Neural cell (in vitro differentiated cells): ENCODE measurements at regions not wholly inside any gene's neighbourhood (a gene's known extent, or its start where the extent isn't known, plus 50 kb on each side); places are given as distances from the start of the nearest gene placed in this dataset.

Experiments used
- H2AFZ ChIP-seq: fragments of 200-600, 300-800 bp; sonication (generic), shearing (Covaris generic); 2 replicates; pipeline ENCODE4 v1.6.0; 2014; ENCODE audit warnings: low read depth, mild to moderate bottlenecking, antibody characterized with exemption, low read length, moderate library complexity
- H3F3A ChIP-seq: fragments of 200-600 bp; shearing (Covaris generic); 2 replicates; pipeline ENCODE4 v1.6.1; 2016; ENCODE audit warnings: mild to moderate bottlenecking, moderate library complexity, mixed read lengths, antibody characterized with exemption, low read length; ENCODE audit not compliant: insufficient read depth, poor library complexity, severe bottlenecking
- H3K27ac ChIP-seq: fragments of 200-600, 300-800 bp; sonication (generic), shearing (Covaris generic); 2 replicates; pipeline ENCODE4 v1.5.1; 2014; ENCODE audit warnings: mild to moderate bottlenecking, low read length, moderate library complexity
- H3K27me3 ChIP-seq: fragments of 300-800, 200-600 bp; sonication (generic), shearing (Covaris generic); 2 replicates; pipeline ENCODE4 v1.6.0; 2014; ENCODE audit warnings: mild to moderate bottlenecking, low read depth, low read length, moderate library complexity; ENCODE audit not compliant: insufficient read depth
- H3K36me3 ChIP-seq: fragments of 300-800, 200-600 bp; sonication (generic), shearing (Covaris generic); 2 replicates; pipeline ENCODE4 v1.5.1; 2014; ENCODE audit warnings: mild to moderate bottlenecking, antibody characterized with exemption, low read length, moderate library complexity; ENCODE audit not compliant: insufficient read depth
- H3K4me2 ChIP-seq: fragments of 300-800, 200-600 bp; sonication (generic), shearing (Covaris generic); 2 replicates; pipeline ENCODE4 v1.6.0; 2014; ENCODE audit warnings: mild to moderate bottlenecking, low read length
- H3K4me3 ChIP-seq: fragments of 300-800, 200-600 bp; sonication (generic), shearing (Covaris generic); 2 replicates; pipeline ENCODE4 v1.5.1; 2014; ENCODE audit warnings: mild to moderate bottlenecking, low read length, moderate library complexity
- H3K79me2 ChIP-seq: fragments of 200-600 bp; shearing (Covaris generic); replicated peaks from 2 replicates; pipeline ENCODE4 v1.6.0; 2014; ENCODE audit warnings: mild to moderate bottlenecking, low read length, moderate library complexity; ENCODE audit not compliant: insufficient read depth
- H3K9ac ChIP-seq: fragments of 300-800, 200-600 bp; sonication (generic), shearing (Covaris generic); 2 replicates; pipeline ENCODE4 v1.6.1; 2016; ENCODE audit warnings: mild to moderate bottlenecking, low read length, mixed read lengths
- H3K9me2 ChIP-seq: fragments of 200-600 bp; shearing (Covaris generic); 2 replicates; pipeline ENCODE4 v1.6.1; 2016; ENCODE audit warnings: mild to moderate bottlenecking, low read length, mixed read lengths; ENCODE audit not compliant: insufficient read depth
- H3K9me3 ChIP-seq: fragments of 200-600, 300-800 bp; sonication (generic), shearing (Covaris generic); 2 replicates; pipeline ENCODE4 v1.6.1; 2016; ENCODE audit warnings: mild to moderate bottlenecking, mixed run types, low read length, moderate library complexity, mixed read lengths
- H4K20me1 ChIP-seq: fragments of 200-600 bp; shearing (Covaris generic); 2 replicates; pipeline ENCODE4 v1.6.1; 2016; ENCODE audit warnings: mild to moderate bottlenecking, mixed run types; ENCODE audit not compliant: insufficient read depth
- EP300 ChIP-seq: fragments of 450-650 bp; conservative IDR thresholded peaks from 2 replicates; pipeline ENCODE4 v1.6.1; 2014; ENCODE audit warnings: antibody characterized with exemption, mild to moderate bottlenecking, moderate library complexity; ENCODE audit not compliant: poor library complexity, severe bottlenecking
- EZH2 ChIP-seq: fragments of 200-600, 300-800 bp; shearing (Covaris generic), sonication (generic); IDR thresholded peaks from 2 replicates; pipeline ENCODE4 v1.6.1; 2014; ENCODE audit warnings: antibody characterized with exemption, low read length, borderline replicate concordance, mild to moderate bottlenecking; ENCODE audit not compliant: insufficient read depth, poor library complexity, severe bottlenecking
- MXI1 ChIP-seq: fragments of 450-650 bp; conservative IDR thresholded peaks from 2 replicates; pipeline ENCODE4 v1.6.1; 2014; ENCODE audit warnings: antibody characterized with exemption, mild to moderate bottlenecking; ENCODE audit not compliant: poor library complexity, severe bottlenecking
- POLR2AphosphoS5 ChIP-seq: IDR thresholded peaks from 2 replicates; pipeline ENCODE4 v1.6.1; 2012
- RAD21 ChIP-seq: fragments of 450-650 bp; conservative IDR thresholded peaks from 2 replicates; pipeline ENCODE4 v1.6.1; 2014; ENCODE audit warnings: antibody characterized with exemption, mild to moderate bottlenecking, moderate library complexity
- SMC3 ChIP-seq: fragments of 450-650 bp; conservative IDR thresholded peaks from 2 replicates; pipeline ENCODE4 v1.6.1; 2014; ENCODE audit warnings: antibody characterized with exemption, mild to moderate bottlenecking, moderate library complexity; ENCODE audit not compliant: poor library complexity
- TAF1 ChIP-seq: IDR thresholded peaks from 2 replicates; pipeline ENCODE4 v1.6.1; 2012; ENCODE audit warnings: low read depth
- TF ChIP-seq, protein P1 (sequence below): fragments of 450-650 bp; IDR thresholded peaks from 2 replicates; pipeline ENCODE4 v1.5.1; 2014; ENCODE audit warnings: antibody characterized with exemption, mild to moderate bottlenecking, moderate library complexity; ENCODE audit not compliant: poor library complexity, severe bottlenecking
- TF ChIP-seq, protein P2 (sequence below): IDR thresholded peaks from 2 replicates; pipeline ENCODE4 v1.6.1; 2012; ENCODE audit warnings: borderline replicate concordance

DNA sequence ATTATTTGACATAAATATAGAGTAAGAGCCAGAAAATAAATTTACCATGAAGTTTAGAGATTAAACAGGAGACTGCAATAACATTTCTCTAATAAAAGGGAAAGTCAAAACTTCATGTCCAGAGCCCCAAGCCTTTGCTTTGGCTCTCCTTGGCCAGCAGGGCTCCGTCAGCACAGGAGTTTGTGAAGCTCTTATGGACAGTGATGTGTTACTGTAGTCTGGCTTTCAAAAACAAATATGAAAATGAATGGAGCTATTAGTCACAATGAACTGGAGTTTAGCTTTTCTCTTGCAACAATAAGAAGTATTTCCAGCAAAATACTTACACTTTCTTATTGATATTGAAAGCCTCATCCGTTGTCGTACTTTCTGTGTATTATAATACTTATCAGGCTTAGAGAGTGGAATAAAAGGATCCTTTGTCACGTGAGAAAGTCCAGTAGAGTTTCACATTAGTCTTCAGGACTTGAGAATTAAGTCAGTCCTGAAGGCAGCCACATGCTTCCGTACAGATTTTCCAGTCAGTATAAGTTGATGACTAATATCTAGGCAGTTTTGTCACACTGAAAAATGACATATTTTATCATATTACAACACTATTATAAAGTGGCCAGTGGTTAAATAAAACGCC lies 117.0 kb upstream of the PRL start:
- no peak overlapping the region for H3K9ac ChIP-seq
- H3K4me2 ChIP-seq: no peak overlapping the region
- no peaks in the 10 kb centered on the region for H4K20me1 ChIP-seq
- no peak overlapping the region for H3K4me3 ChIP-seq
- no peaks in the 10 kb centered on the region for H3K9me3 ChIP-seq
- H3F3A ChIP-seq: no peaks in the 10 kb centered on the region
- H3K27ac ChIP-seq: no peak overlapping the region
- no peaks in the 10 kb centered on the region for H3K36me3 ChIP-seq
- H3K27me3 ChIP-seq: no peaks in the 10 kb centered on the region
- H2AFZ ChIP-seq: no peak overlapping the region
- H3K9me2 ChIP-seq: no peaks in the 10 kb centered on the region
- TF ChIP-seq EP300 (no peak), TAF1 (no peak), SMC3 (no peak), EZH2 (no peak), MXI1 (no peak), POLR2AphosphoS5 (no peak)
- TF ChIP-seq, protein P1, sequence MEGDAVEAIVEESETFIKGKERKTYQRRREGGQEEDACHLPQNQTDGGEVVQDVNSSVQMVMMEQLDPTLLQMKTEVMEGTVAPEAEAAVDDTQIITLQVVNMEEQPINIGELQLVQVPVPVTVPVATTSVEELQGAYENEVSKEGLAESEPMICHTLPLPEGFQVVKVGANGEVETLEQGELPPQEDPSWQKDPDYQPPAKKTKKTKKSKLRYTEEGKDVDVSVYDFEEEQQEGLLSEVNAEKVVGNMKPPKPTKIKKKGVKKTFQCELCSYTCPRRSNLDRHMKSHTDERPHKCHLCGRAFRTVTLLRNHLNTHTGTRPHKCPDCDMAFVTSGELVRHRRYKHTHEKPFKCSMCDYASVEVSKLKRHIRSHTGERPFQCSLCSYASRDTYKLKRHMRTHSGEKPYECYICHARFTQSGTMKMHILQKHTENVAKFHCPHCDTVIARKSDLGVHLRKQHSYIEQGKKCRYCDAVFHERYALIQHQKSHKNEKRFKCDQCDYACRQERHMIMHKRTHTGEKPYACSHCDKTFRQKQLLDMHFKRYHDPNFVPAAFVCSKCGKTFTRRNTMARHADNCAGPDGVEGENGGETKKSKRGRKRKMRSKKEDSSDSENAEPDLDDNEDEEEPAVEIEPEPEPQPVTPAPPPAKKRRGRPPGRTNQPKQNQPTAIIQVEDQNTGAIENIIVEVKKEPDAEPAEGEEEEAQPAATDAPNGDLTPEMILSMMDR: no peak
- TF ChIP-seq, protein P2, sequence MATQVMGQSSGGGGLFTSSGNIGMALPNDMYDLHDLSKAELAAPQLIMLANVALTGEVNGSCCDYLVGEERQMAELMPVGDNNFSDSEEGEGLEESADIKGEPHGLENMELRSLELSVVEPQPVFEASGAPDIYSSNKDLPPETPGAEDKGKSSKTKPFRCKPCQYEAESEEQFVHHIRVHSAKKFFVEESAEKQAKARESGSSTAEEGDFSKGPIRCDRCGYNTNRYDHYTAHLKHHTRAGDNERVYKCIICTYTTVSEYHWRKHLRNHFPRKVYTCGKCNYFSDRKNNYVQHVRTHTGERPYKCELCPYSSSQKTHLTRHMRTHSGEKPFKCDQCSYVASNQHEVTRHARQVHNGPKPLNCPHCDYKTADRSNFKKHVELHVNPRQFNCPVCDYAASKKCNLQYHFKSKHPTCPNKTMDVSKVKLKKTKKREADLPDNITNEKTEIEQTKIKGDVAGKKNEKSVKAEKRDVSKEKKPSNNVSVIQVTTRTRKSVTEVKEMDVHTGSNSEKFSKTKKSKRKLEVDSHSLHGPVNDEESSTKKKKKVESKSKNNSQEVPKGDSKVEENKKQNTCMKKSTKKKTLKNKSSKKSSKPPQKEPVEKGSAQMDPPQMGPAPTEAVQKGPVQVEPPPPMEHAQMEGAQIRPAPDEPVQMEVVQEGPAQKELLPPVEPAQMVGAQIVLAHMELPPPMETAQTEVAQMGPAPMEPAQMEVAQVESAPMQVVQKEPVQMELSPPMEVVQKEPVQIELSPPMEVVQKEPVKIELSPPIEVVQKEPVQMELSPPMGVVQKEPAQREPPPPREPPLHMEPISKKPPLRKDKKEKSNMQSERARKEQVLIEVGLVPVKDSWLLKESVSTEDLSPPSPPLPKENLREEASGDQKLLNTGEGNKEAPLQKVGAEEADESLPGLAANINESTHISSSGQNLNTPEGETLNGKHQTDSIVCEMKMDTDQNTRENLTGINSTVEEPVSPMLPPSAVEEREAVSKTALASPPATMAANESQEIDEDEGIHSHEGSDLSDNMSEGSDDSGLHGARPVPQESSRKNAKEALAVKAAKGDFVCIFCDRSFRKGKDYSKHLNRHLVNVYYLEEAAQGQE: no peak
- no peaks in the 10 kb centered on the region for H3K79me2 ChIP-seq

DNA sequence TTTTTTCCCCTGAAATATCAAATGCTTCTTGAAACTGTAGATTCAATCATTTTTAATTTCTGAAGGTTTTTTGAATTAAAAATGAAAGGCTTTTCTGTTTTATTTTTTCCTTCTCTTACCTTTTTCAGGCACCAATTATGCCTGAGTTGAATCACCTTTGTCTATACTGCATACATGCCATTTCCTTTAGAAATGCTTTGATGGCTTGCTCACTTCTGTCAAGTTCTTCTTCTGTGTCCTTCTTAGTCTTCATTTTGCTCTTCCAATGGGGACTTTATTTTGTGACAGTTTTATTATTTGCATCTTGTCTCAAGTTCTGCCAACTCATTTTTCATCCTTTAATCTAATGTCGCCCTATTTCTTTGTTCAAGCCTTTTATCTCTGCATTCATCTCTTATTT lies 121.9 kb upstream of the PRL start:
- Histone ChIP-seq H3K9ac (no peak overlapping the region), H3F3A (no peaks in the 10 kb centered on the region), H3K9me3 (no peaks in the 10 kb centered on the region), H3K4me2 (no peak overlapping the region), H3K27ac (no peak overlapping the region), H4K20me1 (no peaks in the 10 kb centered on the region), H3K36me3 (no peaks in the 10 kb centered on the region), H3K4me3 (no peak overlapping the region), H2AFZ (no peak overlapping the region), H3K9me2 (no peaks in the 10 kb centered on the region), H3K27me3 (no peaks in the 10 kb centered on the region), H3K79me2 (no peaks in the 10 kb centered on the region)
- TF ChIP-seq SMC3: no peak
- no peak for TF ChIP-seq MXI1
- TF ChIP-seq EZH2: no peak
- TF ChIP-seq, protein P2: no peak
- TF ChIP-seq, protein P1: no peak
- no peak for TF ChIP-seq EP300
- TF ChIP-seq POLR2AphosphoS5: no peak
- TF ChIP-seq TAF1: no peak
- TF ChIP-seq RAD21: no peak
